G401 (cell line): ENCODE measurements at regions not wholly inside any gene's neighbourhood (a gene's known extent, or its start where the extent isn't known, plus 50 kb on each side); places are given as distances from the start of the nearest gene placed in this dataset.

Experiments
- DNase-seq: peaks from one replicate; pipeline ENCODE4 v3.0.0-alpha.2; 2015; ENCODE audit warnings: low spot score
- in situ Hi-C: cut with HindIII; loops from 2 replicates; pipeline ENCODE4 v1.10.0; 2016; ENCODE audit warnings: low sequenced_read_pairs, mixed read lengths

- in situ Hi-C loops = no loop called here
- DNase-seq = peak; percentile 60
These were observed 50.5 kb upstream of the PRELP start for GRCh38 chr1:203424861-203425662.

- DNase-seq = no peak
- in situ Hi-C loops = no loop called here
These were observed 50.0 kb upstream of the PRELP start for GRCh38 chr1:203425663-203425975.
